Left ventricle myocardium inferior (tissue), 1 donor: ENCODE measurements at regions not wholly inside any gene's neighbourhood (a gene's known extent, or its start where the extent isn't known, plus 50 kb on each side); places are given as distances from the start of the nearest gene placed in this dataset.

Source experiments
- DNase-seq: peaks from one replicate; pipeline ENCODE4 v3.0.0-alpha.2; 2020
- H3K27ac ChIP-seq: fragments of 200-600 bp; replicated peaks from 2 replicates; pipeline ENCODE4 v1.8.0; 2021
- H3K27me3 ChIP-seq: fragments of 200-600 bp; 2 replicates; pipeline ENCODE4 v1.8.0; 2021; ENCODE audit warnings: low read depth
- H3K36me3 ChIP-seq: fragments of 200-600 bp; 2 replicates; pipeline ENCODE4 v1.8.0; 2021
- H3K4me1 ChIP-seq: fragments of 200-600 bp; 2 replicates; pipeline ENCODE4 v1.8.0; 2021
- H3K4me3 ChIP-seq: fragments of 200-600 bp; 2 replicates; pipeline ENCODE4 v1.8.0; 2021; ENCODE audit warnings: mild to moderate bottlenecking, moderate library complexity
- H3K9me3 ChIP-seq: fragments of 200-600 bp; replicated peaks from 2 replicates; pipeline ENCODE4 v1.8.0; 2021
- intact Hi-C: fragments of 100-400 bp; cut with micrococcal nuclease; formaldehyde crosslinking; loops from one replicate; pipeline ENCODE4 v1.11.0; 2022
- TF ChIP-seq, protein P1 (sequence below): fragments of 200-600 bp; IDR thresholded peaks from 2 replicates; pipeline ENCODE4 v1.8.0; 2021; ENCODE audit warnings: antibody characterized with exemption, mild to moderate bottlenecking, borderline replicate concordance
- donor health status: DM: no; HTN: yes; CAD: no; lungs with severe emphysema.

DNA sequence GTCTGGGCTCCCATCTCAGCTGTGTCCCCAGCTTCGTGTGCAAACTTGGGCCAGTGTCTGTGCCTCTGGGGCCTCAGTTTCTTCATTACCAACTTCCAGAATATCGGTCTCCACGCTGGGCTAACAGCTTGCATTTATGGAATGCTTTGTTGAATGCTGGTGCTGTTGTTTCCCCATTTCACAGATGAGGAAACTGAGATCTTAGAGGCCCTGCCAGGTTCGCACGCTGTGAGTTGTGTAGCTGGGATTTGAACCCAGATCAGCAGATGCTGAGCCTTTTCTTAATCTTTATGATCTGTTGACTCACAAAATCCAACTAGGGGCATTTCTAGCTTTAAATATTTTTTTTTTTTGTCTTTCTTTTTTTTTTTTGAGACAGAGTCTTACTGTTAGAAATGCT lies 101.5 kb upstream of the STX18 start:
- DNase-seq: no peak
- intact Hi-C loops: no loop called here
- Histone ChIP-seq H3K27me3 (no peaks in the 10 kb centered on the region), H3K4me3 (no peak overlapping the region), H3K9me3 (peaks cover 5% of the 10 kb centered on the region), H3K4me1 (no peaks in the 10 kb centered on the region), H3K27ac (no peak overlapping the region), H3K36me3 (no peaks in the 10 kb centered on the region)
- TF ChIP-seq, protein P1, sequence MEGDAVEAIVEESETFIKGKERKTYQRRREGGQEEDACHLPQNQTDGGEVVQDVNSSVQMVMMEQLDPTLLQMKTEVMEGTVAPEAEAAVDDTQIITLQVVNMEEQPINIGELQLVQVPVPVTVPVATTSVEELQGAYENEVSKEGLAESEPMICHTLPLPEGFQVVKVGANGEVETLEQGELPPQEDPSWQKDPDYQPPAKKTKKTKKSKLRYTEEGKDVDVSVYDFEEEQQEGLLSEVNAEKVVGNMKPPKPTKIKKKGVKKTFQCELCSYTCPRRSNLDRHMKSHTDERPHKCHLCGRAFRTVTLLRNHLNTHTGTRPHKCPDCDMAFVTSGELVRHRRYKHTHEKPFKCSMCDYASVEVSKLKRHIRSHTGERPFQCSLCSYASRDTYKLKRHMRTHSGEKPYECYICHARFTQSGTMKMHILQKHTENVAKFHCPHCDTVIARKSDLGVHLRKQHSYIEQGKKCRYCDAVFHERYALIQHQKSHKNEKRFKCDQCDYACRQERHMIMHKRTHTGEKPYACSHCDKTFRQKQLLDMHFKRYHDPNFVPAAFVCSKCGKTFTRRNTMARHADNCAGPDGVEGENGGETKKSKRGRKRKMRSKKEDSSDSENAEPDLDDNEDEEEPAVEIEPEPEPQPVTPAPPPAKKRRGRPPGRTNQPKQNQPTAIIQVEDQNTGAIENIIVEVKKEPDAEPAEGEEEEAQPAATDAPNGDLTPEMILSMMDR: no peak

DNA sequence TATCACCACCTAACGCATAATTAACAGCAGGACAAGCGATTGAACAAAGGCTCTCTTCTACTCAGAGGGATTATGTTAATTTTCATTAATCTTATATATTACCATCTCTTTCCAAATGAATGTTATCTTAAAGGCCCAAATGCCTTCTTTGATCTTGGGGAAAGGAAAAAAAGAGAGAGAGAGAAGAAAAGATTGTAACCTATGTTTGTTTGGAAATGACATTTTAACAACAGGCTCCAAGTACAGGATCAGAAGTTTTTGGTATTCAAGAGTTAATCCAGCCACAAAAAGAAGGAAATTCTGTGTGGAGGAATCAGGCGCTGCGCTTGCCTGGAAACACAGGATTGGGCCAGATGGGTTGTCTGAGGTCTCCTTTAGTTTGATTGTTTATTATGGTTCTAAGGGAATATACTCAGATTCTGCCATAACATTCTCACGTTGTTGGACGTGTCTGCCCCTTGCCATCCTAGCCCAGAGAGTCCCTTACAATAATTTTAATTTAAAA lies 100.7 kb upstream of the STX18 start:
- Histone ChIP-seq H3K4me1 (no peaks in the 10 kb centered on the region), H3K9me3 (peaks cover 5% of the 10 kb centered on the region), H3K27me3 (no peaks in the 10 kb centered on the region), H3K27ac (no peak overlapping the region), H3K4me3 (no peak overlapping the region), H3K36me3 (no peaks in the 10 kb centered on the region)
- DNase-seq: no peak
- intact Hi-C loops: no loop called here
- TF ChIP-seq, protein P1: no peak

GRCh38 chr4:4641661-4642495 lies 100.0 kb upstream of the STX18 start:
- no peaks in the 10 kb centered on the region for H3K27me3 ChIP-seq
- no peak overlapping the region for H3K27ac ChIP-seq
- TF ChIP-seq, protein P1: no peak
- no peaks in the 10 kb centered on the region for H3K4me1 ChIP-seq
- H3K9me3 ChIP-seq: peaks cover 2% of the 10 kb centered on the region
- H3K4me3 ChIP-seq: no peak overlapping the region
- H3K36me3 ChIP-seq: no peaks in the 10 kb centered on the region
- intact Hi-C loops: no loop called here
- DNase-seq: no peak

- intact Hi-C loops: no loop called here
- Histone ChIP-seq H3K9me3 (no peaks in the 10 kb centered on the region), H3K27me3 (no peaks in the 10 kb centered on the region), H3K27ac (no peak overlapping the region), H3K4me3 (no peak overlapping the region), H3K4me1 (no peaks in the 10 kb centered on the region), H3K36me3 (no peaks in the 10 kb centered on the region)
- TF ChIP-seq, protein P1: no peak
- DNase-seq: no peak
Observed at GRCh38 chr4:4641254-4641653, 99.4 kb upstream of the STX18 start.

DNA sequence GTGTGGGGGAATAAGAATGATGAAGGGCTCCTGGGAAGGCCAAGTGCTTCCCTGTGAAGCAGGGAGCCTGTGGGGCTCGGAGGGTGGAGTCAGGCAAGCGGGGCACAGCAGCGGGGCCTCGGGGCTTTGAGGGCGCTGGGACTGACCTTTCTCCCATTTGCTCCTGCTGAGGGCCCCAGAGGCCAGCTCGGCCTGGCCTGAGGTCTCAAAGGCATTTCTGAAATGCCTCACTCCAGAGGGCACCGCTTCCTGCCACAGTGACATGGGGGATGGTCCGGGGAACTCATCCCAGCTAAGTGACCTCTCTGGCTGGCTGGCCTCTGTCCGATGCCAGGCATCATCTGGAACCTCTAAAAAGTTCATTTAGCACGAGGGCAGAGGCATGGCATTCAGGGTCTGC lies 98.8 kb upstream of the STX18 start:
- H3K36me3 ChIP-seq: no peaks in the 10 kb centered on the region
- intact Hi-C loops: no loop called here
- no peak overlapping the region for H3K4me3 ChIP-seq
- H3K27ac ChIP-seq: no peak overlapping the region
- H3K4me1 ChIP-seq: no peaks in the 10 kb centered on the region
- TF ChIP-seq, protein P1: no peak
- DNase-seq: no peak
- H3K9me3 ChIP-seq: no peaks in the 10 kb centered on the region
- H3K27me3 ChIP-seq: no peaks in the 10 kb centered on the region
